ENCODE measurements at regions not wholly inside any gene's neighbourhood (a gene's known extent, or its start where the extent isn't known, plus 50 kb on each side); places are given as distances from the start of the nearest gene placed in this dataset.
"Not testable (repeated sequence)": the region's sequence is repeated elsewhere in the genome, so short reads cannot be mapped to it uniquely, and the experiment has no call there.

GRCh38 chr2:220748875-220749479, 823.1 kb downstream of the EPHA4 start:
- Mint-ChIP-seq H3K36me3 (no peaks in the 10 kb centered on the region), H3K4me1 (no peaks in the 10 kb centered on the region), H3K27ac (no peak overlapping the region), H3K9me3 (peaks cover 3% of the 10 kb centered on the region), H3K4me3 (no peak overlapping the region)
- ATAC-seq = peak; percentile 37
- no peak for DNase-seq (ENCODE audit: low spot score in 2 of 2)

- Mint-ChIP-seq H3K4me3 (no peak overlapping the region), H3K27ac (no peak overlapping the region), H3K4me1 (no peaks in the 10 kb centered on the region), H3K9me3 (peaks cover 3% of the 10 kb centered on the region), H3K36me3 (no peaks in the 10 kb centered on the region)
- no peak for DNase-seq (ENCODE audit: low spot score in 2 of 2)
- no peak for ATAC-seq
Observed at GRCh38 chr2:220753486-220753885, 818.6 kb downstream of the EPHA4 start.

- Mint-ChIP-seq H3K36me3 (no peaks in the 10 kb centered on the region), H3K4me1 (no peaks in the 10 kb centered on the region), H3K27ac (no peak overlapping the region), H3K4me3 (no peak overlapping the region), H3K9me3 (no peaks in the 10 kb centered on the region)
- DNase-seq (ENCODE audit: low spot score in 2 of 2) = no peak
- ATAC-seq = no peak
Observed at GRCh38 chr2:220756653-220757052, 815.5 kb downstream of the EPHA4 start.

DNA sequence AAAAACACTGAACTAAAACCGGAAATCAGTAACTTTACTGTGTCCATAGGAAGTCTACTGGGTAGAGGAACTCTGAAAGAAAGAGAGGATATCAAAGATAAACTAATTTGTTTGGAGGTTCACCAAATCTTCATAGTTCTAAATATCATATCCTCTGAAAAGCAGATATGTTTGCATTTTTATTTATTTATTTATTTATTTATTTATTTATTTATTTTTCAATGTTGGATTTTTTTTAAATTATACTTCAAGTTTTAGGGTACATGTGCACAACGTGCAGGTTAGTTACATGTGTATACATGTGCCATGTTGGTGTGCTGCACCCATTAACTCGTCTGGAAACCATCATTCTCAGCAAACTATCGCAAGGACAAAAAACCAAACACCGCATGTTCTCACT, 813.7 kb downstream of the EPHA4 start:
- not testable (repeated sequence) for H3K4me1 Mint-ChIP-seq; H3K36me3 Mint-ChIP-seq; H3K4me3 Mint-ChIP-seq; ATAC-seq; H3K27ac Mint-ChIP-seq; H3K9me3 Mint-ChIP-seq; DNase-seq (ENCODE audit: low spot score in 2 of 2)

- DNase-seq (ENCODE audit: low spot score in 2 of 2) = no peak
- Mint-ChIP-seq H3K4me3 (no peak overlapping the region), H3K36me3 (no peaks in the 10 kb centered on the region), H3K9me3 (peaks cover 5% of the 10 kb centered on the region), H3K27ac (no peak overlapping the region), H3K4me1 (no peaks in the 10 kb centered on the region)
- ATAC-seq = no peak
Observed at GRCh38 chr2:220764171-220764570, 807.9 kb downstream of the EPHA4 start.

DNA sequence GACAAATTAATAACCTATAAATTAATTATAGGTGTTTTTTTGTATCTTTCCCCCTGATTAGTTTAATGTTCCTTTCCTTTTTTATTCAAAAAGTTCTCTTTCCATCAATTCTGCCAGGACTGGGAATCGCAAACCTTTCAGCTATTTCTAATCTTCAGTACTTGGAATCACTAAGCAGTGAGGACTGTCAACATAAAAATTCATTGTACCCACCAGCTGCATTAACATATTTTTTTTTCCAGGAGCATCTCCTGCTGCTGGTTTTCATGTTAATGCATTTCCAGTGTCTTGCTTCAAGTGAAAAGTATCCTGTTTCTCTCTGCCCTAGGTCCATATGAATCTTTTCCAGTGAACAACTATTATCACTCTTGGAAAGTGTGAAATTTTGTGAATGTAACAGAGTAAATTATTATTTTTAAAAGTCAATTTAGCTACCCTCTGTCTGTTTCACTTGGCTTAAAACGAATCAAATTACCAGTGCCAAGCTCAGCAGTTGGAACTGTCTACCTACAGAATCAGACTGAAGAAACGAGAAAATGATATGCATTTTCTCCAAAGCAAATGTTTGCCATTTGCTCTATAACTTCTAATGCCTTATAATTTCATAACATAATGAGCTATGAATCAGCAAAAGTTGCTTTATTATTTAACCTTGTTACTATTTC, 804.4 kb downstream of the EPHA4 start:
- no peak for ATAC-seq
- no peak overlapping the region for H3K4me3 Mint-ChIP-seq

DNA sequence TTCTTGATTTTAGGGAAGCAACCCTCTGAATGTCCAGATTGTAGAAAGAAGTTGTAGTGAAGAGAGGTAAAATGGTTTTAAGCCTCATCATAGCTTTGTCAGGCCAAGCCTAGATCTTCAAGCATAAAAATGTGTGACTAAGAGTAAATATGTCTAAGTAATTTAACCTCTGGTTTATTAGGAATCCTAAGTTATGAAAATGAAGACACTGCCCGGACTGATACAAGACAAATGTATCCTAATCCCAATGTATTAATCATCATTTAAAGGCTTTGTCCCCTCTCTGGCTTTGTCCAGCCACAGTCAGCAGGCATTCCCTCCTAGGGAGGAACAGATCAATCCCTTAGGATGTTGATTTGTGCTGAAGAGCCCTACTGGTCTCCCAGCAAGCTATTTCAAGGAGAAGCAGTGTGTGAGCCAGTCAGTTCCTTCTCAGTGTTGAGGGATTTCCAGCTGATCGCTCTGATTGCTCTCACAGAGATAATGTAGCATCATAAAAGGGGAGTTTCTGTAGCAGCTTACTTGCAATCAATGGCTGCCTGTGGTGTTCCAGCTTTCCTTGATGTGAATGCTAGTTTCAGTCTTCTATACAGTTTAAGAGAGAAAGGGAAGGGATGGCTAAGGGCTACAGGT, 796.1 kb downstream of the EPHA4 start:
- H3K27ac Mint-ChIP-seq = no peak overlapping the region
- no peaks in the 10 kb centered on the region for H3K4me1 Mint-ChIP-seq
- peaks cover 6% of the 10 kb centered on the region for H3K9me3 Mint-ChIP-seq
- no peak overlapping the region for H3K4me3 Mint-ChIP-seq
- ATAC-seq = no peak
- no peak for DNase-seq (ENCODE audit: low spot score in 2 of 2)
- no peaks in the 10 kb centered on the region for H3K36me3 Mint-ChIP-seq

More for the DNA sequence above, 804.4 kb downstream of the EPHA4 start:
- Mint-ChIP-seq H3K4me1 (no peaks in the 10 kb centered on the region), H3K36me3 (no peaks in the 10 kb centered on the region), H3K27ac (no peak overlapping the region), H3K9me3 (peaks cover 2% of the 10 kb centered on the region)
- DNase-seq (ENCODE audit: low spot score in 2 of 2) = no peak

DNA sequence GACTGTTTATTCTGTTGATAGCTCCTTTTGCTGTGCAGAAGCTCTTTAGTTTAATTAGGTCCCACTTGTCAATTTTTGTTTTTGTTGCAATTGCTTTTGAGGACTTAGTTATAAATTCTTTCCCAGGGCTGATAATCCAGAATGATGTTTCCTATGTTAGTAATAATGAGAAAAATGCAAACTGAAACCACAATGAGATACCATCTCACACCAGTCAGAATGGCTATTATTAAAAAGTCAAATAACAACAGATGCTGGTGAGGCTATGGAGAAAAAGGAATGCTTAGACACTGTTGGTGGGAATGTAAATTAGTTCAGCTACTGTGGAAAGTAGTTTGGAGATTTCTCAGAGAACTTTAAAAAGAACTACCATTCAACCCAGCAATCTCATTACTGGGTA, 793.0 kb downstream of the EPHA4 start:
- H3K4me1 Mint-ChIP-seq; DNase-seq (ENCODE audit: low spot score in 2 of 2); ATAC-seq; H3K36me3 Mint-ChIP-seq; H3K4me3 Mint-ChIP-seq; H3K27ac Mint-ChIP-seq; H3K9me3 Mint-ChIP-seq: not testable (repeated sequence)

GRCh38 chr2:220779511-220779910, 792.6 kb downstream of the EPHA4 start:
- Mint-ChIP-seq H3K4me3 (no peak overlapping the region), H3K36me3 (no peaks in the 10 kb centered on the region), H3K4me1 (no peaks in the 10 kb centered on the region), H3K27ac (no peak overlapping the region), H3K9me3 (peaks cover 6% of the 10 kb centered on the region)
- no peak for DNase-seq (ENCODE audit: low spot score in 2 of 2)
- ATAC-seq = no peak

GRCh38 chr2:220779931-220780330, 792.2 kb downstream of the EPHA4 start:
- no peaks in the 10 kb centered on the region for H3K36me3 Mint-ChIP-seq
- DNase-seq (ENCODE audit: low spot score in 2 of 2) (no peak), ATAC-seq (no peak)
- no peak overlapping the region for H3K4me3 Mint-ChIP-seq
- H3K4me1 Mint-ChIP-seq = no peaks in the 10 kb centered on the region
- peaks cover 6% of the 10 kb centered on the region for H3K9me3 Mint-ChIP-seq
- no peak overlapping the region for H3K27ac Mint-ChIP-seq

DNA sequence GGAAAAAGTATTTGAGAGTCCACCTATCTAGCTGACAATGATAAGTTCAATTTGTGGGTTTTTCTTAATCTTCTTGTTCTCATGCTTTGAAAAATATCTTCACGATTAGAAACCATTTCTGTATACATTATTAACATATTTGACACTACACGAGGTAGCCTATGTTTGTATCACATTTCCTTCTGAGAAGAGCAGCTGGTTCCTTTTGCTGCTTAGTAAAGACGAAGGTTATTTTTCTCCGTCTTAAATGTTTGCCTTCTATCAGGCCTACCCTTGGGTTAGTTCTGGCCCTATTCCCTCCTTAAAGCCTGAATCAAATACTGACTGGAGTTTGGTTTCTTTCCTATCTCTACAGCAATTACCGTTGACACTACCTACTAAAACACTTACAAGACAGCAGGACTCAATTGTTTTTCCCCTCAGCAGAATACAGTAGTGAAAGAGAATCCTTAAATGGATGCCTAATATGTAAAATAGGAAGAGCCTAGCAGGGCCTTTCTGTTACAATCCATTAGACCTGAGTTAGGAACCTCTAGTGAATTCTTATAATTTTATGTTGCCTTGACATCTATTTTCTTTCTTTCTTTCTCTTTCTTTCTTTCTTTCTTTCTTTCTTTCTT, 790.4 kb downstream of the EPHA4 start:
- Mint-ChIP-seq H3K4me1 (no peaks in the 10 kb centered on the region), H3K27ac (no peak overlapping the region), H3K36me3 (no peaks in the 10 kb centered on the region), H3K4me3 (no peak overlapping the region), H3K9me3 (peaks cover 6% of the 10 kb centered on the region)
- ATAC-seq (no peak), DNase-seq (ENCODE audit: low spot score in 2 of 2) (no peak)

DNA sequence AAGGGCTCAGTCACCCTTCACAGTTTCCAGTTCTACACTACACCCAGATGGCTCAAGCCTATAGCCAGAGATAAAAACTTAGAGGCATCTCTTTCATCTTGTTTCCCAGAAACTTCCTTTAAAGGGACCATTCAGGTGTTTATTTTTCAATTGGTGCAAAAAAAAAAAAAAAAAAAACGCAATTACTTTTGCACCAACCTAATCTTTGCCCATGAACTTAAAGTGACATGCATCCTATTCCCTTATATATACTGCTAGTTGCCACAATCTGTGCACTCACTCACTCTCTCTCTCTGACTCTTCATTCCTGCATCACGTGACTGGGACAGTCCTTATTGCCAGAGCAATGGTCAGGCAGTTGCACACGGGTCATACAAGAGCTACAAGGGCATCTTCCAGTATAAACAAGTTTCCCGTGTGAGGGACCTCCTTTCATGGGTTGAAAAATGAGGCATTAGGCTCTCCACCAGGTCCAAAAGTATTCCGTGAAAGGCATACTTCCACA, 789.4 kb downstream of the EPHA4 start:
- ATAC-seq (no peak), DNase-seq (ENCODE audit: low spot score in 2 of 2) (no peak)
- Mint-ChIP-seq H3K9me3 (peaks cover 5% of the 10 kb centered on the region), H3K27ac (no peak overlapping the region), H3K4me1 (no peaks in the 10 kb centered on the region), H3K36me3 (no peaks in the 10 kb centered on the region), H3K4me3 (no peak overlapping the region)

GRCh38 chr2:220783671-220784070, 788.4 kb downstream of the EPHA4 start:
- Mint-ChIP-seq H3K36me3 (no peaks in the 10 kb centered on the region), H3K4me1 (no peaks in the 10 kb centered on the region), H3K9me3 (peaks cover 3% of the 10 kb centered on the region), H3K27ac (no peak overlapping the region), H3K4me3 (no peak overlapping the region)
- DNase-seq (ENCODE audit: low spot score in 2 of 2) (no peak), ATAC-seq (no peak)

- DNase-seq (ENCODE audit: low spot score in 2 of 2) (no peak), ATAC-seq (no peak)
- Mint-ChIP-seq H3K4me3 (no peak overlapping the region), H3K27ac (no peak overlapping the region), H3K36me3 (no peaks in the 10 kb centered on the region), H3K4me1 (no peaks in the 10 kb centered on the region), H3K9me3 (no peaks in the 10 kb centered on the region)
Observed at GRCh38 chr2:220785178-220785577, 786.9 kb downstream of the EPHA4 start.

DNA sequence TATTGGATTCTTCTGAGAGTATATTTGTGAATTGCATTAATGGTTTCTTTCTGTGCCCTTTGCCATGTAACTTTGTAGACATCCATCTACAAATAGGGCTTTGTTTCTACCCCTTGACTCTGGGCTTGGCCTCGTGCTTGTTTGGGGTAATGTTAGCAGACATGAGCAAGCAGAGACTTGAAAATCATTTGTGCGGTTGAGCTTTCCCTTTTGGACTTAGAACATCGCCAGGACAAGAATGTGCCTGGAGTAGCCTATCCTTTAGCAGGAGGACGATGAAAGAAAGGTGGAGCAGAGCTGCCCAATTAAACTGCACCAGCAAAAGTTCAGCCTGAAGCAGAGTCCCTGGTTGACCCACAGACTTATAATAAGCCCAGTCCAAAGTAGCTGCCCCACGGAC, 785.9 kb downstream of the EPHA4 start:
- ATAC-seq = no peak
- Mint-ChIP-seq H3K27ac (no peak overlapping the region), H3K4me1 (no peaks in the 10 kb centered on the region), H3K9me3 (no peaks in the 10 kb centered on the region), H3K4me3 (no peak overlapping the region), H3K36me3 (no peaks in the 10 kb centered on the region)
- DNase-seq (ENCODE audit: low spot score in 2 of 2) = no peak

DNA sequence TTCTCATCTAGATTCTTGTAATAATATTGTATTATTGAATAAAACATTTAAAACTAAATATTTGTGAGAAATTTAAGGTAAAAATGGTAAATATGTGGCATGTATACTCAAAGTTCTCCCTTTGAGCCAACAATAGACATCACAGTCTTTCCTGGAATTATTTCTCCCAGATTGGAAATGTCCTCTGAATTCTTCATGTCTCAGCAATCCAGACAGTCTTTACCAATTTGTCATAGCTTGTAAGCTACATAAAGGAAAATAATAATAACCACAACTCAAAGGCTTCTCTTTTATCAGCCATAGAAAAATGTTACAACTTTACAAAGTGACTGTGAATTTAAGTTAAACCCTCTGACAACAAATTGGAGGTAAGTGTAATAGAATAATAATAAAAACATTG, 784.9 kb downstream of the EPHA4 start:
- no peak for ATAC-seq
- Mint-ChIP-seq H3K27ac (no peak overlapping the region), H3K4me1 (no peaks in the 10 kb centered on the region), H3K4me3 (no peak overlapping the region), H3K9me3 (no peaks in the 10 kb centered on the region), H3K36me3 (no peaks in the 10 kb centered on the region)
- no peak for DNase-seq (ENCODE audit: low spot score in 2 of 2)

All from stimulated activated effector memory CD8-positive, alpha-beta T cell treated with anti-CD3 and anti-CD28 coated beads, Interleukin-12 subunit alpha, Interleukin-12 subunit beta, amount 100 ng/mL, for 72 hours (primary cell).